ENCODE measurements at regions not wholly inside any gene's neighbourhood (a gene's known extent, or its start where the extent isn't known, plus 50 kb on each side); places are given as distances from the start of the nearest gene placed in this dataset.
A peak's percentile ranks its signal among the peaks of the same experiment; 100 is the strongest.
"Not testable (repeated sequence)": the region's sequence is repeated elsewhere in the genome, so short reads cannot be mapped to it uniquely, and the experiment has no call there.

GRCh38 chr5:7105358-7105757 lies 290.6 kb upstream of the ADCY2 start:
- DNase-seq: no peak

GRCh38 chr5:7117961-7118360 lies 278.0 kb upstream of the ADCY2 start:
- no peak for DNase-seq

- no peak for DNase-seq
Observed at GRCh38 chr5:7131680-7132079, 264.3 kb upstream of the ADCY2 start.

DNA sequence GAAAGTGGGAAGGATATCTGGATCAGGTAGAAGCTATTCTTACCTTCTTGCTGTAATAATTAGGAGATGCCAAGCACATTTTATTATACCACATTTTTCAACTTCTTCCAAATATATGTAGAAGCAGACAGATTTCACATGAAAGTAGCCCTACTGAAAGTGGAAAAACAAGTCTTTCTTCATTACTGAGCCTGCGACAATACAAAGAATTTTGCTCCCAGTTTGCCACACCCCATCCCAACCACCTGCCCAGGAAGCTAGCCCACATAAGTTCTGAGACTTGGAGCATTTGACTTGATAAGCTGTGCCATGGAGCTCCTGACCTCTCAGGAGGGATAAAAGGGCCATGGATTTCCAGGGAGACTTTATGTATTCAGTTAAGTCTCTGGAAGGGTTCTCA lies 249.1 kb upstream of the ADCY2 start:
- DNase-seq: no peak

- no peak for DNase-seq
Observed at GRCh38 chr5:7157083-7157482, 238.9 kb upstream of the ADCY2 start.

- DNase-seq: no peak
Observed at GRCh38 chr5:7169240-7169878, 226.6 kb upstream of the ADCY2 start.

- DNase-seq: not testable (repeated sequence)
Observed at GRCh38 chr5:7170785-7171184, 225.2 kb upstream of the ADCY2 start.

DNA sequence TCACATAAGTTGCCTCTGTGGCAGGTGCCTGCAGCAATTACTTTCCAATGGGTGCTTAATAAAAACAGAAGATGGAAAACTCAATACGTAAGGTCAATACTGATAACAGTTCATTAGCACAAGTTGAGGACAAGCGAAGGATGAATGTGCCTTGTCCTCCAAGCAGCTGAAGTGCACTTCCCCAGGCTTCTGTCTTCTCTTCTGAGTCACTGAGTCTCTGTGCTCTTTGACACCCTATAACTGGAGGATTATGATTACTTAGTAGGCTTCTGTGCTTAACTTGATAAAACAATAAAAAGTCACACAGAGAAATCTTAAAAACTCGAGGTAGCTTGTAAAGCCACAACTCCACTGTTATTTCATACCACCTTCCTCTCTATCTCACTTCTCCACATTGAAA lies 216.6 kb upstream of the ADCY2 start:
- DNase-seq: no peak

DNA sequence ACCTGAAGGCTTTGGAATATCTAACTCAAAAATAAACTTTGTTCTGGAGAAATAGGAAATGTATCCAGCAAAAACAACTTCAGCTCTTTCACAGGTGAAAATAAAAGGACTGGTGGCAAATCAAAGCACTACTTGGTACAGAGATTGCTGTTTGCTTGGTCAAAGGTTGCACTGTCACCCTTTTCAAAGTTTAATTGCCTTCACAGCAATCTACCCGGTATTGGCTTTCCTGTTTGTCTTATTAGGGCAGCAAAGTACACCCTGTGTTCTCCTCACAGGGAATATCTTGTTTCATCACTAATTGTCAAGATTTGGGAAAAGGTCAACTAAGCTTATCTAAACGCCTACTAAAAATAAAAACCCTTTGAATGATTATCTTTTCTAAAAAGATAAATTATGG lies 214.1 kb upstream of the ADCY2 start:
- DNase-seq: no peak

DNA sequence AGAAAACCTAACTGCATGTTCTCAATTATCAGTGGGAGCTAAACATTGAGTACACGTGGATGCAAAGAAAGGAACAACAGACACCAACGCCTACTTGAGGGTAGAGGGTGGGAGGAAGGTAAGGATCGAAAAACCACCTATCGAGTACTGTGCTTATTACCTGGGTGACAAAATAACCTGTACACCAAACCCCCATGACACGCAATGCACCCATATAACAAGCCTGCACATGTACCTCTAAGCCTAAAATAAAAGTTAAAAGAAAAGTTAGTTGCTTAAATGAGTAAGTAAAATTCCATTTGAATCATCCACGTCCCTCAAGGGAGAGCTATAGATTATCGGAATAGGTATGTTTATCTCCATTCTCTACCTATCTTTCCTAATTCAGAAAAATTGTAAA lies 210.2 kb upstream of the ADCY2 start:
- no peak for DNase-seq

GRCh38 chr5:7186818-7187217 lies 209.1 kb upstream of the ADCY2 start:
- no peak for DNase-seq

DNA sequence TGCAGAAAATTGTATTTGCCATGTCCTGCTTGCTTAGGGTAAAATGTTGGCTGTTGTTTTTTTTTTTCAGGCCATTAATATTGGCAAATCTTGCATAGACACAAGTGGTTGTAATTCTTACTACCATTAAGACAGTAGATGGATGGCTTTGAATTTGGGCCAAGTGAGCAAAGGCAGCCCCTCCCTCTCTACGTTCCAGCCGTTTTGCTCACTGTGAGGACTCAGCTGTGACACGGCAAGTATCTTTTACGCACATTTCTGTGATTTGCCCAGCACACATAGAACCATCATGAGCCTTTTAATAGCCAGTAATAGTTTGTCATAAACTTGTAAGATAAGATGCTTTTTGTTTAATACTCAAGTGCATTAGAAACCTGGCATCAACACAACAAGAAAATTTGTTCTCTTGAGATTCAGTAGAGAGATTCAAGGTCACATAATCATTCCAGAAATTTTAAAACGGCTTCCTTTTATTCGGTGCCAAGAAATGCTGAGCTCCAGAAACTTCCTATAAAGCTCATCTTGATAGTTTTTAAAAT lies 205.2 kb upstream of the ADCY2 start:
- DNase-seq: peak; percentile 46

DNA sequence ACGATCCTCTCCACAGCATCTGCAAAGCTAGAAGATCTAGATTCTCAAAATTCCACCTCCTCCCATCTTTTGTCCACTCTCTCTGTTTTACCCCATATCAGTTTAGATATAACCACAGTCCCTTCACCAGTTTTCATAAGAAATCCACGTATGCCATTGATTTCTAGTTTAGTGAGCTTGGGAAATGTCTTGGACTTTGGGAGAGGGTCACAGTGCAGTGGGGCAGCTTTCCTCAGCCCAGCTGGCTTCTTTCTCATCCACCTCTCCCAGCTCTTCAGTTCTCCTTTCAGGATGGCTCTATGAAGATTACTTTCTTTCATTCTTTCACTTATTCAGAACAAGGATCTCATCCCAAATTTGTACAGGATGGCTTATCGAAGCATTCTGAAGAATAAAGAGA lies 203.9 kb upstream of the ADCY2 start:
- DNase-seq: no peak

DNA sequence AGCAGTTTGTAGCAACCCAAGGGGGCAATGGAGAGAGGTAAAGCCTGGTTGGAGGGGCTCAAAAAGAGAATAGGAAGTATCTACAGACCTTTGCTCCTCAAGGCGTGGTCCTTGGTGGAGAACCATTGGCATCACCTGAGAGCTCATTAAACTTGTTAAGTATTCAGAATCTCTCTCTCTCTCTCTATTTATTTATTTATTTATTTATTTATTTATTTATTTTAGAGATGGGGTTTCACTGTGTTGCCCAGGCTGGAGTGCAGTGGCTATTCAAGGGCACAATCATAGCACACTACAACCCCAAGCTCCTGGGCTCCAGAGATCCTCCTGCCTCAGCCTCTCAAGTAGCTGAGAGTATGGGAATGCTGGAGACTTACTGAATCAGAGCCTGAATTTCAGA lies 193.1 kb upstream of the ADCY2 start:
- DNase-seq: no peak

DNA sequence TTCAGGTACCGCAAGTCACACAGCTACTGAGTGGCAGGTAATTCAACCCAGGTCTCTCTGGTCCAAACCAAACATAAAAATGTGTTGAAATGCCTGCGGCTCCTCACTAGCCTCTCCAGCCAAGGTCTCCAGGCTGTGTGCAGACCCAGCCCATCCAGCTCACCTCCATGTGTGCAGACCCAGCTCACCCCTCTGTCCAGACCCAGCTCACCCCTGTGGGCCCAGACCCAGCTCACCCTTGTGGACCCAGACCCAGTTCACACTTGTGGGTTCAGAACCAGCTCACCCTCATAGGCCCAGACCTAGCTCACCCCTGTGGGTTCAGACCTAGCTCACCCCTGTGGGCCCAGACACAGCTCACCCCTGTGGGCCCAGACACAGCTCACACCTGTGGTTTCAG lies 188.0 kb upstream of the ADCY2 start:
- DNase-seq: no peak

GRCh38 chr5:7208938-7209337 lies 187.0 kb upstream of the ADCY2 start:
- DNase-seq: peak; percentile 95

- peak; percentile 63 for DNase-seq
Observed at GRCh38 chr5:7209658-7210057, 186.3 kb upstream of the ADCY2 start.

GRCh38 chr5:7210549-7210948 lies 185.4 kb upstream of the ADCY2 start:
- no peak for DNase-seq

DNA sequence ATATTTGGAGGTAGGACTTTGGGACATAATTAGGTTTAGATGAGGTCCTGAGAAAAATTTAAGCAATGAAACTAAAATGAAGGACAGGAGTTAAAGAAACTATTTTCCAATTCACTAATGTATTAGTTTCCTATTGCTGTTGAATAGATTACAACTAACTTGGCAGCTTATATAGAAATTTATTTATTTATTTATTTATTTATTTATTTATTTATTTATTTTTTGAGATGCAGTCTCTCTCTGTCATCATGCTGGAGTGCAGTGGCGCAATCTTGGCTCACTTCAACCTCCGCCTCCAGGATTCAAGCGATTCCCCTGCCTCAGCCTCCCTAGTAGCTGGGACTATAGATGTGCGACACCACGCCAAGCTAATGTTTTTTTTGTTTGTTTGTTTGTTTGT lies 182.4 kb upstream of the ADCY2 start:
- DNase-seq: no peak

GRCh38 chr5:7214906-7215416 lies 181.0 kb upstream of the ADCY2 start:
- DNase-seq: no peak

DNA sequence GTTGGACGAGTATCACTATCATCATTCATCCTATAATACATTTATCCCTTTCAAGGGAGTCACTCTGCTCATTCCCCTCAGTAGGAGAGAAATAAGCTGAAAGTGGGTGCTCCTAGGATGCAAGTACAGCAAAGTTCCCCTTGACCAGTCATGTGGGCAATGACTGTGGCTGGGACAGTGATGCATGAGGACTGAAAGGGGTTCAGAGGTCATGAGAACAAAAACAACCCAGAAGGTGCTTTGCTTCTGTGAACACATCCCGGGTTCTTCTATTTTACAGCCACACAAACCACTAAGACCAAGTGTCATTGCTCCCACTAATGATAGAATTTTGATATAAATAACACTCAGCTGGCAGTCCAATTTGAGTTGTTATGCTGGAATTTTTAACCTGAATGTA lies 177.8 kb upstream of the ADCY2 start:
- no peak for DNase-seq

DNA sequence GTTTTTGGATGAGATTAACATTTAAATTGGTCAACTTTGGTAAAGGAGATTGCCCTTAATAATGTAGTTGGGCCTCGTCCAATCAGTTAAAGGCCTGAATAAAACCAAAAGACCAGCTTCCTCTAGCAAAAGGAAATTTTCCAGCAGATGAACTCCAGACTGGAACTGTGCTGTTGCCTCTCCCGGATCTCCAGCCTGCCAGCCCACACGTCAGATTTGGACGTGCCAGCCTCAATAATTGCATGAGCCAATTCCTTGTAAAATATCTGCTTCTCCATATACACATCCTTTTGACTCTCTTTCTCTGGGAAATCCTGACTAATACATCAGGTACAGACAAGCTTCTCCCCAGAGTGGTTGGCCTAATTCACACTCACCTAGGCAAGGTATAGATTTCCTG lies 175.8 kb upstream of the ADCY2 start:
- no peak for DNase-seq

- DNase-seq: no peak
Observed at GRCh38 chr5:7221041-7221440, 174.9 kb upstream of the ADCY2 start.

DNA sequence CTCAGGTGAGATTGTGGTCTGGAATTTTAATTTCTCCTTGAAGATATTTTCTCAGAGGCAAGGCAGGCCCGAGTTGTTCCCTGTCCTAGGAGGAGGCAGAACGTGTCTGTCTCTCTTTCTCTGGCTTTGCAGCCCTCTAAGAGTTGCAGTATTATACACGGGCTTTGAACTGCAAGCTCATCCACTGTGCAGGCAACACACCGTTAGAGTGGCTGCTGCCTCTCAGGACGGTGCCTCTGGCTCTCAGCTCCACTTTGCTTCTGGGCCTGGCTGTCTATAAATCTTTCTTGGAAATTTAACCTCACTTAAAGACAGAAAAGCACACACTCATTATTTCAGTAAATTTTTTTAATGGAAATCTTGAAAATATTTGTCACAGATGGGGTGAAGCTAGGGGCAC lies 170.1 kb upstream of the ADCY2 start:
- no peak for DNase-seq

DNA sequence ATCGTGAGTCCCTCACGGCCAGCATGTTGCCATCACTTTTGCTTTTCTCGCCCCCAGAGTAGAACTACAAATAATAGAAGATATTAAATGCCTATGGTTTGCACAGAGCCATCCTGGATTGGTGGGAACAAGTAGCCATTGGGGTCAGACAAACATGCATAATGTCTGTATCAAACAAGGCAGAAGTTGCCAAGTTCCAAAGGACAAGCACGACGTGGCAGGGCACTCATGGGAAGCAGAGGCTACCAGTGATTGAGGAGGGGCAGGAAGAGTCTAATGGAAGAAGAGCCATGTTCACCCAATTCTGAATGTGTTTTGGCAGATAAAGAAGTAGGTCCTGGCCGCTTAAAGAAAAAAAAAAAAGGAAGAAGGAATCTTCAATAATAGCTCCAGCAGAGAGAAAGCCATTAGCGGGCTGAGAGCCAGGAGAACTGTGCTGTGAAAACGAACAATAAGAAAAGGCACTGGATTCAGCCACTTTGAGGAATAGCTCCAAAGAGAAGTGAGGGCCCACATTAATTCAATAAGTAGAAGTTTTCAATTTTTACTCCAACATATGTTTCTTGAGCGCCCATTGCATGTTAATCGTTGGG lies 153.7 kb upstream of the ADCY2 start:
- no peak for DNase-seq
